D721Med (cell line): ENCODE measurements at regions not wholly inside any gene's neighbourhood (a gene's known extent, or its start where the extent isn't known, plus 50 kb on each side); places are given as distances from the start of the nearest gene placed in this dataset.

Source experiments
- DNase-seq: peaks from one replicate; pipeline ENCODE4 v3.0.0; 2011; ENCODE audit warnings: low spot score; ENCODE audit not compliant: insufficient read length
- FAIRE-seq: peaks from 2 replicates; lab custom pipeline; 2011; peaks lifted over from hg19 to GRCh38; lab: Jason Lieb, UNC
- TF ChIP-seq, protein P1 (sequence below): IDR thresholded peaks from 2 replicates; pipeline ENCODE4 v1.5.1; 2012; ENCODE audit warnings: mild to moderate bottlenecking, control low read depth; ENCODE audit not compliant: insufficient read depth; ENCODE audit errors: missing control alignments

DNA sequence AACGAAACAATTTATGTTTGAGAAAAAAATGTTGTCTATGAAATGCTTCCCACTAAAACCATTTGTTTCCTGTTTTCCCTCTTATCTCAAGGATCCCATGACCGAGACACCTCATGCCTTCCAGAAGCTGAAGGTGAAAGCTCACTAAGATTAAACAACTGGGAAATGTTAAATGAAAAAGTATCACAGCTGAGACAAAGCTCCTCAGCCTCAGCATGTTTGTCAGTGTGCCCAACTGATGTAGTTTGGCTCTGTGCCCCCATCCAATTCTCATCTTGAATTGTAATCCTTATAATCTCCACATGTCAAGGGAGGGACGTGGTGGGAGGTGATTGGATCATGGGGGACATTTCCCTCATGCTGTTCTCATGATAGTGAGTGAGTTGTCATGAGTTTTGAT is 327.3 kb downstream of the HTR7 start:
- FAIRE-seq (no peak), DNase-seq (no peak)
- TF ChIP-seq, protein P1, sequence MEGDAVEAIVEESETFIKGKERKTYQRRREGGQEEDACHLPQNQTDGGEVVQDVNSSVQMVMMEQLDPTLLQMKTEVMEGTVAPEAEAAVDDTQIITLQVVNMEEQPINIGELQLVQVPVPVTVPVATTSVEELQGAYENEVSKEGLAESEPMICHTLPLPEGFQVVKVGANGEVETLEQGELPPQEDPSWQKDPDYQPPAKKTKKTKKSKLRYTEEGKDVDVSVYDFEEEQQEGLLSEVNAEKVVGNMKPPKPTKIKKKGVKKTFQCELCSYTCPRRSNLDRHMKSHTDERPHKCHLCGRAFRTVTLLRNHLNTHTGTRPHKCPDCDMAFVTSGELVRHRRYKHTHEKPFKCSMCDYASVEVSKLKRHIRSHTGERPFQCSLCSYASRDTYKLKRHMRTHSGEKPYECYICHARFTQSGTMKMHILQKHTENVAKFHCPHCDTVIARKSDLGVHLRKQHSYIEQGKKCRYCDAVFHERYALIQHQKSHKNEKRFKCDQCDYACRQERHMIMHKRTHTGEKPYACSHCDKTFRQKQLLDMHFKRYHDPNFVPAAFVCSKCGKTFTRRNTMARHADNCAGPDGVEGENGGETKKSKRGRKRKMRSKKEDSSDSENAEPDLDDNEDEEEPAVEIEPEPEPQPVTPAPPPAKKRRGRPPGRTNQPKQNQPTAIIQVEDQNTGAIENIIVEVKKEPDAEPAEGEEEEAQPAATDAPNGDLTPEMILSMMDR = no peak

- DNase-seq = no peak
- no peak for FAIRE-seq
- TF ChIP-seq, protein P1 = no peak
These were observed 300.5 kb downstream of the HTR7 start for GRCh38 chr10:90557385-90557784.

DNA sequence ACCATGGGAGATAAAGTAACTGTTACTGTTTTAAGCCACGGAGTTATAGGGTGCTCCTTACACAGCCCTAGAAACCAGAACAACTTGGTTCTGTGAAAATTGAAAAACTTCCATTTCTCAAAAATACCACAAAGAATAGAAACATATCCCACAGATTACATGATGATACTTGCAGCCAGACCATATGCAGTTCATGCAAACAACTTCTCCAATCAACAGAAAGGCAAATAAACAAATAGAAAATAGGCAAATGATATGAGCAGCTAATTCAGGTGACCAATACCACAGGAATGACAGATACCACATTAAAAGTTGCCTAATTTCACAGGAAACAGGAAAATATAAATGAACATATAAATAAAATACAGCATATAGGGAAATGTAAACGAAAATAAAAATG is 297.5 kb downstream of the HTR7 start:
- FAIRE-seq (no peak), DNase-seq (no peak)
- TF ChIP-seq, protein P1 = no peak

- FAIRE-seq (no peak), DNase-seq (no peak)
- TF ChIP-seq, protein P1 = no peak
These were observed 296.2 kb downstream of the HTR7 start for GRCh38 chr10:90561666-90562065.

GRCh38 chr10:90571481-90572258 is 286.2 kb downstream of the HTR7 start:
- TF ChIP-seq, protein P1 = no peak
- DNase-seq = no peak
- FAIRE-seq = no peak

GRCh38 chr10:90575125-90575524 is 282.7 kb downstream of the HTR7 start:
- FAIRE-seq (no peak), DNase-seq (no peak)
- TF ChIP-seq, protein P1 = no peak

GRCh38 chr10:90577569-90577968 is 280.3 kb downstream of the HTR7 start:
- TF ChIP-seq, protein P1 = no peak
- FAIRE-seq (no peak), DNase-seq (no peak)
